Left cardiac atrium (tissue), 4 donors: ENCODE measurements at regions not wholly inside any gene's neighbourhood (a gene's known extent, or its start where the extent isn't known, plus 50 kb on each side); places are given as distances from the start of the nearest gene placed in this dataset.
A peak's percentile ranks its signal among the peaks of the same experiment; 100 is the strongest.
"Not testable (repeated sequence)": the region's sequence is repeated elsewhere in the genome, so short reads cannot be mapped to it uniquely, and the experiment has no call there.

ENCODE experiments used
- ATAC-seq, 2 donors: fragments of 200-7000 bp; cut with Tn5 transposase; one replicate each; pipeline ENCODE4 v1.9.1; 2020; ENCODE audit warnings: mild to moderate bottlenecking in 2 of 2, moderate library complexity in 2 of 2
- DNase-seq: peaks from one replicate; pipeline ENCODE4 v3.0.0-alpha.2; 2020
- intact Hi-C, 2 donors: fragments of 100-400 bp; cut with DNase I; formaldehyde crosslinking; loops; one replicate each; pipeline versions ENCODE4 v1.14.1 to v1.15.1; 2022 to 2023
- donor health status: DM: no; HTN: yes; CAD: no.
- donor health status: DM: no; HTN: yes; CAD: no; lungs with severe emphysema.
- donor health status: DM: yes; HTN: yes; CAD: no.
- donor health status: Dilated cardiomyopathy.

DNA sequence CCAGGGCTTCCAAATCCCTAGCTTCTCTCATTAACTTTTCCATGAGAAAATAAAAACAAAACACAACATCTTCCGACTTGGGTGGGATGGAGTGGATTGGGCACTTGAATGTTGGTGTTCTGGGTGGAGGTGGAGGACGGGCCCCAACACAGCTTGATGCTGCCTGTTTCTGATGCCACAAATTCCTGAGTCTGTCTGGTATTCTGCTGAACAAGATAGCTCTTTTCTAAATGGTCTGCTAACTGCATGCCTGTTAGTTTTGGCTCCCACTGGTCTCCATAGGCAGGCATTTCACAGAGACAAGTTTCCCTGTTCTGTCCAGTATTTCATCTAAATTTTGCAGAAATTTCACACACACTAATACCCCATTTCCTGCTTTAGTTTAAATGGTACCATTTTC is 160.9 kb upstream of the FZD8 start:
- DNase-seq (no peak), ATAC-seq (no peak)

DNA sequence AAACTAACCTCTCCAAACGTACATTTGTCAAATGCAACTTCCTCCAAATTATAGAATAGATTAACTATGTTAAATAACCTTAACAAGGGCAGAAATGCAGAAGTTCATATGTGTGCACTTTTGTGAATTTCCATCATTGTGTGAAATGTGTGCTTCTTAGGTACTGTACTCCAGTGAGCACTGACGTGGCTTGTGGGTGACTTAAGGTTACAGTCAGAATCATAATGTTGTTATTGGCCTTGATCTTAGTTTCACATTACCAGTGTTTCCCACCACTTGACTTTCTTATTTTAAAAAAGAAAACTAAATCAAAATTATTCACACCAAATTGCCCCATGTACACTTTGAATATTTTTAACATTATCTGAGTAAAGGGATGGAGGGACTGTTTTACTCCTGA is 155.1 kb upstream of the FZD8 start:
- ATAC-seq = no peak
- intact Hi-C loops = no loop called here
- no peak for DNase-seq

More for the DNA sequence above, 160.9 kb upstream of the FZD8 start:
- intact Hi-C loops = no loop called here

DNA sequence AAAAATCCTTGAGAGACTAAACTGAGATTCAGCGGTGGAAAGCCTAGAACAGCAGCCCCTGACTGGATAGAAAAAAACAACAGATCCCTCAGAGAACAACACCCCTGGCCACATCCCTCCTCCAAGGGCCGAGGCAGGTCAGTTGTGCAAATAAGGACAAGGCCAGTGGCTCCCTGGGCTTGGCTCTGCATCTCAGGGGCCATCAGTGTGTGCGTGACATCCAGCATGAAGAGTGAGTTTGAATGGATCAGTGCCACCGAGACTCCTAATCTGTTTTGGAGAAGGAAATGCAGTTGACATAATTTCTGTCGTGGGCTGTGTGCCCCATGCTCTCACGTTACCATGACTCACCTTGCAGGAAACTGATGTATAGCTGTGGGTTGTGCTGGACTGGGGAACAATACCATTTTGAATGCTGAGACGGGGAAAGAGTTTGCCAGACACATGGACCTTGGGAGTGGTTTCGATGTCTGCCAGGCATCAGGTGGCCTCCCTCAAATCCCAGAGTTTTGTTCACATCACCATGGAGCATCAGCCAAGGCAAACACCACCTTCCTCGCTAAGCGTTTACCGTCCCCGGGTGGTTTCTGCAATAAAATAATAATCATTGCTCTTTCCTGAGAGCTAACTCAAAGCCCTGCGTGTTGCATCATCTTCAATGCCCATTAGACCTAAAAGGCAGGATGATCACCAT is 153.2 kb upstream of the FZD8 start:
- peak in 1 of 2 donors; percentile 36 for ATAC-seq
- peak; percentile 26 for DNase-seq

DNA sequence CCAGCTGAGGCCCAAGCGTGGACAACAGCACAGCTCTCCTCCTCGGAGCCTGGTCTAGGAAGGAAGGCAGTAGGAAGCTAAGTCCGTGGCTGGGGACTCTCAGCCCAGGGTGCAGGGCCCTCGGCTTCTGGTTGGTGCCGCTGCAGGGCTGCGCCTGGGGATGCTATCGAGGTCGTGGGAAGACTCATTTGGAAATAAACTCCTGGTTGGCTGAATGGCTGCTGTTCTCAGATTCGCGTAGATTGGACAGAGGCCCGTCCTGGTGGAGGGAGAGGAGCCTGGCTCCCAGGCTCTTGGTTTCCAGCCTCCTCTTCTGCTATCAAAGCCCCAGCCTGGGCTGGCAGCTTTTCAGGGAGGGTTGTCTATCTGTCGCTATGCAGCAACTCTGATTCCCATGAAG is 152.6 kb upstream of the FZD8 start:
- intact Hi-C loops = no loop called here
- ATAC-seq (peak; percentile 87 to 90), DNase-seq (peak; percentile 60)

More for the DNA sequence above, 153.2 kb upstream of the FZD8 start:
- intact Hi-C loops = no loop called here

DNA sequence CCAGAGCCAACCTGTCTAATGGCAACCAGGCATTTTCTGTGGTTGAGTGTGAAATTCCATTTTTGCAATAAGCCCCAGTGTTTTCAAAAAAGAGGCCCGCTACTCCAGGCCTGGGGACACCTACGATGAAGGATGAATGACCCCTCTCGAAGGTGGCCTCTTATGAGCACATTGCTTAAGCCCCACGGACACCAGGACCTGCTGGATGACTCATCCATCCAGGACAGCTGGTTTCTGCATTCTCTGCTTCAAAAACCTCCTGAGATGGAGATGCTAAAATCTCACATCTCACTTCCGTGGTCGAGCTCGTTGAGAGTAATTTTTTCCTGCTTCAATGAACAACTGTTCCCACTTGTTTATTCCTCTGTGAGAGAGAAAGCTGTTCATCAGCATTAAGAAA is 150.2 kb upstream of the FZD8 start:
- ATAC-seq = no peak

DNA sequence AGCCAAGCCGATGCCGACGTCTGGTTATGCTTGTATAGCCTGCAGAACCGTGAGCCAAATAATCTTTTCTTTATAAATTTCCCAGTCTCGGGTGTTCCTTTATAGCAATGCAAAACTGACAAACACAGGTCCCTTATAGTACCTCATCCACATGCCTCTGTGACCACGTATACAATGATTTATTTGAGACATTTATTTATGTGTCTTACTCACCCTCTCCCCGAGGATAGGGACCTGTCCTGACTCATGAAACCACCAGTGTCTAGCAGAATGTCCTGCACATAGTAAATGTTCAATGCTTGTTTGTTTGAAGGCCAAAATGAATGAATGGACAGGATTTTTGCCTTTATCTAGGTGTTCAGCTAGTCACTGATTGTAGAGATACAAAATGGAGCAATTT is 147.9 kb upstream of the FZD8 start:
- ATAC-seq (no peak), DNase-seq (no peak)
- intact Hi-C loops = no loop called here

More for the DNA sequence above, 150.2 kb upstream of the FZD8 start:
- no peak for DNase-seq
- intact Hi-C loops = no loop called here

DNA sequence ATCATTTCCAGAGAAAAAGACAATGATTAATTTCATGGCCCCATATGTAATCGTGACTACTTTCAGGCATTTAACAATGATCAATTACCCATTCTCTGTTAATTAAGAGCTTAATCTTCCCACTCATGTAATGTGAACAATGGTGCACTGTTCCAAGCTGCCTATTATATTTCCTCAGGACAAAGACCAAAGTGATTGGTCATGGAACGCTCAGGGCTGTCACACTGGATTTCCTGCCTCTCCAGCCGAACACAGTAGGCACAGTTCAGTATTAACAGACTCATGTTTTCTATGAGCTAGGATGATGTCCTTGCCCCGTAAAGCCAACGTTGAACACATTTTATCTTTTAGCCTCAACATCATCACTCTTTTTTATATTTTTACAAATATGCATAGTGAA is 142.7 kb upstream of the FZD8 start:
- intact Hi-C loops = no loop called here
- ATAC-seq (no peak), DNase-seq (no peak)

DNA sequence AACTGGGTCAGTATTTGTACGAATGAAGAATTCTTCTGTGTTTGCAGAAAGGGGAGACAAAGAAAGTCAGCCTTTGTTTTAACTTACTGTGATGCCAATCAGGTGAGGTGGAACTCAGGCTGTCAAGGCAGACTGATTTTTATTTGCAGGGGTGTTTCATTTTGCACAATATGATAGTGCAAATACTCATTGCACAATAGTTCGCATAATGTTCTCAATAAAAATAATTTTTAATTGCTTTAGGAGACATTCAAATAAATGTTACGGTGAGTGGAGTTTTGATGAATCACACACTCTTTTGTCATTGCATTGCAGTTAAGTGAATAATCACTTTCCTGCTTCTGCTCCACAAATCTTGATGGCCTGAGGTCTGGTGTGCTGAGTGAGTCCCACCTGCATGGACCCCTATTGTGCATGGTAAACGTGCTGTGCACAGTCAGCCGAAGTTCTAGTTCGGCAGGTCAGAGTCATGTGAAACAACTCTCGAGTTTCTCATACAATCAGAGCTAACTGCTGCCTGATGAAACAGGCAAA is 141.3 kb upstream of the FZD8 start:
- ATAC-seq = peak in 1 of 2 donors; percentile 16
- intact Hi-C loops = no loop called here
- no peak for DNase-seq

DNA sequence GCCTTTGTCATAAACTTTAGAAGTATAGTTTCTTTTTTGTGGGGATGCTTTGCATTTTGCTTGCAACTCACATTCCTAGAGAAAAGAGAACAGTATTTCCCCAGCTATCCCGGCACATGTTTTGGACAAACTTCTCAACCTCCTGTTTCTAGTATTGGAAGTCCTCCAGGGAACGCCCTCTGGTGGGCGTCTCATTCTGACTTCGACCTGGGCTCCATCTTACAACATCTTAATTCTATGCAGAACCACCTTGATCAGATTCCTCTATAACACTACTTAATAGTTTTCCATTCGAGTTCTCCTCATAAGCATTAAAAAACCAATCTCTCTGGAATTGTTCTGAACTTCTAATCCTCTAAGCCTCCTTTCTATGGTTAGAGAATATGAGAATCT is 139.5 kb upstream of the FZD8 start:
- DNase-seq = no peak
- intact Hi-C loops = no loop called here
- no peak for ATAC-seq

DNA sequence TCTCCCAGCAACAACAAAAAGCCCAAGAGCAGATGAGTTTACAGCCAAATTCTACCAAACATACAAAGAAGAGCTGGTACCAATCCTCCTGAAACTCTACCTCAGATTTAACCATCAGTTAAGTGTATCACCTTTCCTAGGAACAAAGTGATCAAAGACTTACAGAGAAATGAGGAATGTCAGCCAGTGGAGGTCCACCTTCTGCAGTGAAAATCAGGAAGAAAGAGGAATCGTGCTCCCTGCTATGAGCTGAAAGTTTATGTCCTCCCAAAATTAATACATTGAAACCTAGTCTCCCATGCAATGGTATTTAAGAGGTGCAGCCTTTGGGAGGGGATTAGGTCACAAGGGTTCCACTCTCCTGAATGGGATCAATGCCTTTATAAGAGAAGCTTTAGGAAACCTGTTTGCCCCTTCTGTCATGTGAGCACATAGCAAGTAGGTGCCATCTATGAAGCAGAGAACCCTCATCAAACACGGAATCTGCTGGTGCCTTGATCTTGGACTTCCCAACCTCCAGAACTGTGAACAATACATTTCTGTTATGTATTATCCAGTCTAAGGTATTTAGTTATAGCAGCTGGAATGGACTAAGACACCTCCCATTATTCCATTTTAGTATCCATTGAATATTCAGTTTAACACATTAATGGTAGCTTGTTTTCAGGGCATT is 139.0 kb upstream of the FZD8 start:
- ATAC-seq (no peak), DNase-seq (no peak)
- intact Hi-C loops = no loop called here

DNA sequence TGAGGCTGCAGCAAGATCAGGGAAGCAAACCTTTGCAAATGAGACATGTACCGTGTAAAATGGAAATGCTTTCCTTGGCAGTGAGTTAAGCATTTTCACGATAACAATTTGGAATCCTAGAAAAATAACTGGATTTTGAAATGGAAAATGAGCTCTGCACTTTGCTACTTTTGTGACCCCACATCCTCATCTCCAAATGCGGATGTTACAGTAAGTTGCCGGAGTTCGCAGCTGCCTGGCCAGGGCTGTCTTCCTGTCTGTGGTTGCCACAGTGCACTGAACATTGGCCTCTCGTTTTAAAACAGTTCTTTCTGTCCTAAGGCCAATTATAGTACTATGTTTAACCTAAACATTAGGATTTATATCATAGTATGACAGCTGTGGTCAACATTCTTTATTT is 136.2 kb upstream of the FZD8 start:
- intact Hi-C loops = no loop called here
- ATAC-seq (peak in 1 of 2 donors; percentile 41), DNase-seq (peak; percentile 20)

DNA sequence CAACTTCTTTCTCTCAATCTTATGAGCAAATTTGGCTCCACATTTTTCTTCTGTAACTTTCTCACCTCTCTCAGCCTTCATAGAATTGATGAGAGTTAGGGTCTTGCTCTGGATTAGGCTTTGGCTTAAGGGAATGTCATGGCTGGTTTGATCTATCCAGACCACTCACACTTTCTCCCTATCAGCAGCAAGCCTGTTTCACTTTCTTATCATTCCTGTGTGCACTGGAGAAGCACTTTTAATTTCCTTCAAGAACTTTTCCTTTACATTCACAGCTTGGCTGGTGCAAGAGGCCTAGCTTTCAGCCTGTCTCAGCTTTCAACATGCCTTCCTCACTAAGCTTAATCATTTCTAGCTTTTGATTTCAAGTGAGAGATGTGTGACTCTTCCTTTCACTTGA is 134.5 kb upstream of the FZD8 start:
- DNase-seq, ATAC-seq, intact Hi-C loops: not testable (repeated sequence)

DNA sequence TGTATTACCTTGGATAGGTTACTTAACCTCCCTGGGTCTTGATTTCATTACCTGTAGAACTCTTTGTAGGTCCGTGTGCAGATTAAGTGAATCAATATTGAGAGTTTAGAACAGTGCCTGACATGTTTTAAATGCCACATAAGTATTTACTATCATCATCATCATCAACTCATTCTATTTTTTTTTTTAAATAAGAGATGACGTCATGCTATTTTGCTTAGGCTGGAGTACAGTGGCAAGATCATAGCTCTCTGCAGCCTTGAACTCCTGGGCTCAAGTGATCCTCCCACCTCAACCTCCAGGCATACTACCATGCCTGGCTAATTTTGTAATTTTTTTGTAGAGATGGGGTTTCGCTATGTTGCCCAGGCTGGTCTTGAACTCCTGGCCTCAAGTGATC is 132.0 kb upstream of the FZD8 start:
- DNase-seq = no peak
- intact Hi-C loops = no loop called here
- ATAC-seq = no peak

DNA sequence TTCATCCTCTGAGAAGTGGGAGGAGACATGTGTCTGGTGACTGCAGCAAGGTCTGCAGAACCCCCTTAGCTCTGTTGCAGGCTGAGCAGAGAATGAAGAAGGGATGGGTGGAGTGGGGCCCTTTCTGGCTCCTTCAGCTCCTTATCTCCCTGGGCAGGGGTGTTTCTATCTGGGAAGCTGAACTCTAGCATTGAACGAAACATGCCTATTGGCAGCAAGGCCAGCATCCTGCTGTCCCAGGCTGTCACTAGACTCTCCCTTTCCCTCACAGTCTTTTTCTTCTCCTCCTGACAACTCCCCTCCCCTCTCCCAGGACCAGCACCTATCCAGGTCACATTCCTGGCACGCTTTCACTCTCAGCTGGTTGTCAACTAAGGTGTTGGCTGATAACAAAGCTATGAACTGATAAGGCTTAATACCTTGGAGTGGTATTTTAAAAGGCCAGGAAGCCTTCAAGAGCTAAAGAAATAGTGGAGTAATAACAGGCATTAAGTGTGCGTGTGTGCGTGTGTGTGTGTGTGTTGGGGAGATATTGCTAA is 128.8 kb upstream of the FZD8 start:
- intact Hi-C loops = no loop called here
- peak; percentile 12 to 19 for ATAC-seq
- DNase-seq = no peak

DNA sequence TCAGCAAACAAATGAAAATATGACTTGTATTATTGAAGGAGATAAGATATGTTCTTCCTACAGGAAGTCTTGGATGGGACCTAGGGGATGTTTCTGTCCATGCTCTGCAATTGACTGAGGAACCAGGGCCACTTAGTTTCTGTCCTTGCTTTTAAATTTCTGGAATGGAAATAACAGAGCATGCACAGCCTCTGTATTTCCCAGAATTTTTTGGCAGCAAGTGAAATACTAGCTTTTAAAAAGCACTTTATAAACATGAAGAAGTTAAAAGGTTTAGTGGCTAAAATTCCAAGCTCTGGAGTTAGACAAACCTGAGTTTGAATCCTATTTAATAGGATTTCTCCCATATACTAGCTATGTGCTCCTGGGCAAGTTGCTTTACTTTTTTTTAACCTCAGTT is 127.7 kb upstream of the FZD8 start:
- intact Hi-C loops = no loop called here
- DNase-seq (no peak), ATAC-seq (no peak)

DNA sequence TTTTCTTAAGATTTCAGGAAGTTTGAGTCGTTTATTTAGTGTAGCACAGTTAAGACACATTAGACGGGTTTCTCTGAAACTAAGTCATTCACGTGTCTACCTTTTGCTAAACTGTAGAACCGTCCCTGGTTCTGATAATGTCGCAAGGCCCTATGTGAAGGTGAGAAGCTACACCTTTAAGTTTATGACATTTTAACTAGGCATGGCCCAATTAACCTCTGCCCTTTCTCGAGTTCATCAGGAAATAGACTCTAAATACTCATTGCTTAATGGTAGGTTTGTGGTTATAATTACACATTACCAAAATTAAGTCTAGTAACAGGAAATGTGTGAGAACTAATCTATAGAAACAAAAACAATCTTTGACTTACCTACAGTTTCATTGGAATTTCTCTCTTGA is 126.6 kb upstream of the FZD8 start:
- ATAC-seq = no peak
- intact Hi-C loops = no loop called here

DNA sequence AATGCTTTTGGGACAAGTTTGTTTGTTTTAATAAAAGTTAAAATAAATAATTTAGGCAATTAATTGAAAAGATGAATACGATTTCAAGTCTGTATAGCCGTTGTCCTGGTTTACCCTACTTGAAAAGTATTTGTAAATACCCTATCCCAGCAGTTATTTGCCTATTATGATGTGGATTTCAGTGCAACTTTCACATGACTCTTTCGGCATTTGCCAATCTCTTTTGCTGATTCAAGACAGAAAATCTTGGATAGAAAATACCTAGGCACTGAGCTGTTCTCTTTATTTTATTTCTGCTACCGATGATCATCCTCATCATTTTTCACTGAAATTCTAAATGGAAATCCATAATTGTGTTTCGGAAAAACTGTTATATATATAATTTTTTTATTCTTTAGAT is 125.9 kb upstream of the FZD8 start:
- intact Hi-C loops = no loop called here
- DNase-seq = no peak
- ATAC-seq = no peak

More for the DNA sequence above, 126.6 kb upstream of the FZD8 start:
- DNase-seq = no peak

DNA sequence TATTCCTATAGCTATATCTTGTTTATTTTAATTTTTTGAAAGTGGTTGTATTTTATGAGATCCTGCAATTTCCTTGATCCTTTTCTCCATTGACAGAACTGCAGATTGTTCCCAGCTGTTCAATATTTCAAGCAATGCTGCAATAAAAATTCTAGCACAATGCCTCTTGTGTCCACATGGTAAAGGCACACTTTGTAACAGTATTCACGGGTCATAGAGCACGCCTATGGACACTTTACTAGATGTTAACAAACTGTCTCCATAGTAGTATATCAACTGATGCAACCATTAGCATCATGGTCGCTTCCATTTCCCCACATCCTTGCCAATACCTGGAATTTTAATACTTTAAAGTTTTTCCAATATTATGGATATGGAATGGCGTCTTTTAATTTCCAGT is 123.9 kb upstream of the FZD8 start:
- no peak for ATAC-seq
- DNase-seq = no peak
- intact Hi-C loops = no loop called here

DNA sequence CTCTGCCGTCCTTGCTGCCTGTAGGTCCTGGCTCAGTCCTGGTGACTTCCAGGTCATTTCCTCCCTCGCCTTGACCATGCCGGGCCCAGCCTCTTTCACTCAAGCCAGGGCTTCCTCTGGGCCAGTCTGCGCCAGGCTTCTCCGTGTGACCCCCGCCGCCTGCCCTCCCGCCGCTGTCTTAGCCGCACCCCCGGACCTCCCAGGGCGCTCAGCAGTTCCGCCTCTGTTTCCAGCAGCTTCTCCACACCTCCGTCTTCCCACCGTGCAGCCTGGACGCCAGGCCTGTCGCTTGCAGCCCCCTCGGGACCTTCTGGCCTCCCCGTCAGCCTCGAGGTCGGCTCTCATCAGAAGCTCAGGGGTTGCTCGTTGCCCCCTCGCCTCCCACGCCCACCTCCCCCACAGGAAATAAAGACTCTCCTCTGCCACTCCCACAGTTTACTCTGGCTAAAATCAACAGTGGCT is 123.0 kb upstream of the FZD8 start:
- intact Hi-C loops = no loop called here
- peak; percentile 47 for DNase-seq
- peak; percentile 27 to 65 for ATAC-seq

DNA sequence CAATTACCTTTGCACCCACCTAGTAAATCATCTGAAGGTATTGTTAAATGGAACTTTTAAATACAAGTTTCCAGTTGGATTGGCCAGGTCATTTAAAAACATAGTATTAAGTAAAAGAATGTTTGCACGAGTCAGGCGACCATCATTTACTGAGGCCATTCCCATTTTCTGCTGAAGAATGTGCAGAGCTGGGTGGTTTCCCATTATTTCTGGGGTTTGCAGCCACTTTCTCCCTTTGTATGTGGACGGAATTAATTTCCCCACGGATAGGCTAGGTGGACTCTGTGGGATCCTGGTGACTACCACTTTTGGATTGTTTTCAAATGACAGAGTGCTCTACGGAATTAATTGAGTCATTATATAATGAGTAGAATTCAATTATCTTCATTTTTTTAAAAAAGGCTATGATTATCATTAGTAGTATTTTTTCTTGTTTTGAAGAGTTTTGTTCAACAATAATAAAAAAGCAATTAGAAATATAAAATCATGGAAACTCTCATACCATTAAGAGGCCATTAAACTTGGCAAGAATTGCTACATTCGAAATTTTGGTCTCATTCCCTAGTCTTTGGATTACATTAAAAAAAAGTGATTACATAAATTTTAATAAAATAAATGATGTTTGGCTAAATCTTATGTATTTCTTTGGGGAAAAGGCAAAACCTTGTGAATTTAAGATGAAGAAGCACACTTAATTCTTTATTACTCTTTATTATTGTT is 120.4 kb upstream of the FZD8 start:
- ATAC-seq = no peak
- intact Hi-C loops = no loop called here
- DNase-seq = no peak
